HG03378 (cell line): ENCODE measurements at regions not wholly inside any gene's neighbourhood (a gene's known extent, or its start where the extent isn't known, plus 50 kb on each side); places are given as distances from the start of the nearest gene placed in this dataset.

Experiments
- ATAC-seq: cut with Tn5 transposase; IDR thresholded peaks from one replicate; pipeline ENCODE4 v1.9.1; 2021; ENCODE audit warnings: mild to moderate bottlenecking, moderate library complexity; ENCODE audit not compliant: unreplicated experiment

GRCh38 chr4:11589676-11590075, 161.0 kb upstream of the HS3ST1 start:
- ATAC-seq, result no peak

- no peak for ATAC-seq
Observed at GRCh38 chr4:11587797-11588196, 159.1 kb upstream of the HS3ST1 start.

- no peak for ATAC-seq
Observed at GRCh38 chr4:11585506-11585905, 156.8 kb upstream of the HS3ST1 start.

- ATAC-seq, result no peak
Observed at GRCh38 chr4:11568511-11568910, 139.8 kb upstream of the HS3ST1 start.

GRCh38 chr4:11566444-11567022, 137.8 kb upstream of the HS3ST1 start:
- peak; percentile 90 for ATAC-seq

GRCh38 chr4:11565899-11566298, 137.2 kb upstream of the HS3ST1 start:
- ATAC-seq, result peak; percentile 55

GRCh38 chr4:11565213-11565612, 136.5 kb upstream of the HS3ST1 start:
- ATAC-seq, result no peak

- ATAC-seq, result no peak
Observed at GRCh38 chr4:11564021-11564420, 135.3 kb upstream of the HS3ST1 start.

GRCh38 chr4:11549525-11549924, 120.8 kb upstream of the HS3ST1 start:
- ATAC-seq, result no peak

GRCh38 chr4:11548597-11549082, 119.9 kb upstream of the HS3ST1 start:
- ATAC-seq, result peak; percentile 97

GRCh38 chr4:11546391-11547175, 117.9 kb upstream of the HS3ST1 start:
- no peak for ATAC-seq

GRCh38 chr4:11545651-11546050, 117.0 kb upstream of the HS3ST1 start:
- ATAC-seq, result no peak

- ATAC-seq, result no peak
Observed at GRCh38 chr4:11544211-11544610, 115.5 kb upstream of the HS3ST1 start.

GRCh38 chr4:11543706-11544105, 115.0 kb upstream of the HS3ST1 start:
- no peak for ATAC-seq

- no peak for ATAC-seq
Observed at GRCh38 chr4:11542952-11543351, 114.3 kb upstream of the HS3ST1 start.

- peak; percentile 87 for ATAC-seq
Observed at GRCh38 chr4:11537846-11538245, 109.2 kb upstream of the HS3ST1 start.

- ATAC-seq, result no peak
Observed at GRCh38 chr4:11535333-11535732, 106.6 kb upstream of the HS3ST1 start.

GRCh38 chr4:11534623-11535302, 106.1 kb upstream of the HS3ST1 start:
- no peak for ATAC-seq

- no peak for ATAC-seq
Observed at GRCh38 chr4:11532138-11532537, 103.4 kb upstream of the HS3ST1 start.

- no peak for ATAC-seq
Observed at GRCh38 chr4:11529625-11530201, 101.0 kb upstream of the HS3ST1 start.

GRCh38 chr4:11525085-11525484, 96.4 kb upstream of the HS3ST1 start:
- ATAC-seq, result no peak

- no peak for ATAC-seq
Observed at GRCh38 chr4:11518754-11519153, 90.1 kb upstream of the HS3ST1 start.
